ENCODE measurements at regions not wholly inside any gene's neighbourhood (a gene's known extent, or its start where the extent isn't known, plus 50 kb on each side); places are given as distances from the start of the nearest gene placed in this dataset.

DNA sequence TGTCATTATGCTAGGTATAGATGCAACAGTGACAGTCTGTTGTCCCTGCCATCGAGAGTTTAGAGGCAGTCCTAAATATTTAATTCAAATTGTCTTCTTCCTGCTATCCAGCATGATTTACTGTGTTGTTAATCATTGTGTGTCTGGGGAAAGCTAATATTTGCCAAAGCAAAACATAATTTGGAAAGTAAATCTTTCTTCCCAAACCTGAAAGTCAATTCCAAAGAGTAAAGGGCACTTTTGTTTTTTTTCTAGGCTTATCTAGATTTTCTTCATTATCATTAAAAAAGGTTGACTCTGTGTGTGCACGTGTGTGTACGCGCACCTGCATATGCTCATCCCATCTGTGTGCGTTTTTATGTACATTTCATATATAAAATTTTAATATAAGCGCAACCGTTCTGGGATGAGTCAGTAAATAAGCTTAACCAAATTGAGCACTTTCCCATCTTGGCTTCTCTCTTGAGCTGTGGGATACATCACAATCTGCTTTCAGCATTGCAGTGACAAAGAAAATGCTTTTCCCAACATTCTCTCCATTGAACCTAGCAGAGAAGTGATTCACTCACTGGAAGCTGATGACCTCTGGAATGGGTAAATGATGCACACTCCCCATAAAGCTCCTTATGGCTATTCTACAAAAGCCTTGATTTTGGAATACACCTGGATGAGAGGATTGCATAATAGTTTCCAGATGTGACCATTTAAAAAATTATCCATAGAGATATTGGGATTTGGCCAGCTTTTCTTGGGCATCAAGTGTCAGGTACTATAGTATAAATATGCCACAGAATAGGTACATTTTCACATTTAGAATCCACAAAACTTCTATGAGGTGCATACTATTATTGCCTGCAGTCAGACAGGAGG, 488.4 kb downstream of the ADCYAP1 start:
- Histone ChIP-seq H3K14ac (ENCODE audit: low read length in 2 of 2) (no peak overlapping the region), H3K18ac (ENCODE audit: low read depth in 1 of 2, low read length in 2 of 2) (no peak overlapping the region), H3K9ac (ENCODE audit: low read length) (no peak overlapping the region), H3K79me1 (replicated peaks; ENCODE audit: low read length, poor library complexity, severe bottlenecking) (no peaks in the 10 kb centered on the region), H3K27me3 (ENCODE audit: control insufficient read depth in 1 of 2, insufficient read depth in 1 of 2, low read length in 2 of 2) (no peaks in the 10 kb centered on the region), H3K4me1 (ENCODE audit: control insufficient read depth, insufficient read depth, low read depth, low read length) (no peaks in the 10 kb centered on the region), H3K4ac (ENCODE audit: low read depth in 1 of 2, low read length in 2 of 2) (no peak overlapping the region), H3K4me2 (ENCODE audit: low read length, poor library complexity, severe bottlenecking) (no peak overlapping the region), H2AFZ (ENCODE audit: low read depth, low read length) (no peak overlapping the region), H3K9me3 (ENCODE audit: control insufficient read depth, low read length) (no peaks in the 10 kb centered on the region), H2BK12ac (ENCODE audit: low read length in 2 of 2) (no peak overlapping the region), H3K23ac (ENCODE audit: low read length in 2 of 2) (no peak overlapping the region), H4K8ac (ENCODE audit: low read length) (no peak overlapping the region), H2BK15ac (ENCODE audit: low read depth, poor library complexity, severe bottlenecking) (no peak overlapping the region), H3K36me3 (ENCODE audit: control insufficient read depth in 1 of 2, insufficient read depth in 2 of 2, low read depth in 1 of 2, low read length in 2 of 2) (no peaks in the 10 kb centered on the region), H3K27ac (ENCODE audit: low read length, poor library complexity, severe bottlenecking) (no peak overlapping the region), H2BK5ac (ENCODE audit: low read depth, low read length, poor library complexity, severe bottlenecking) (no peak overlapping the region), H2AK5ac (ENCODE audit: low read length, severe bottlenecking) (no peak overlapping the region), H3K4me3 (ENCODE audit: insufficient read depth in 1 of 2, low read depth in 1 of 2, low read length in 2 of 2) (no peak overlapping the region), H4K91ac (ENCODE audit: low read length) (no peak overlapping the region), H2BK120ac (ENCODE audit: low read depth, low read length) (no peak overlapping the region)
- 83% methylated on average over 7 of the region's 7 CpGs for WGBS
- DNase-seq = no peak

DNA sequence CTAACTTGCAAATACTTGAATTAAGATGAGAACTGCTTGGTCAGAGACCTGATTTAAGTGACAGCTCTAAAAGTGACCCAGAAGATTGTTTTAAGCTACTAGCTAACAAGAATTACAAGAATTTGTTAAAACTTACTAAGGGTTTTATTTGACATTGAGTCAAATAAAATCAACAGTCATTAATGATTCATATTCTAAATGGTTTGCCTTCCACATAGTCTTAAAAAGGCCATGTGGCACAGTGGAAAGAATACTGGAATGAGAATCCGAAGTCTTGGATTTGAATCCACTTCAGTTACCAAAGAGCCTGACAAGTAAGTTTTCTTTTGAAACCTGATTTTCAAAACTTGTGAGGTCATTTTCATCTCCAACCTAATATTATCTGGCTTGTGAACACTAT, 489.3 kb downstream of the ADCYAP1 start:
- Histone ChIP-seq H2AK5ac (ENCODE audit: low read length, severe bottlenecking) (no peak overlapping the region), H3K4ac (ENCODE audit: low read depth in 1 of 2, low read length in 2 of 2) (no peak overlapping the region), H2AFZ (ENCODE audit: low read depth, low read length) (no peak overlapping the region), H3K36me3 (ENCODE audit: control insufficient read depth in 1 of 2, insufficient read depth in 2 of 2, low read depth in 1 of 2, low read length in 2 of 2) (no peaks in the 10 kb centered on the region), H3K14ac (ENCODE audit: low read length in 2 of 2) (no peak overlapping the region), H3K4me2 (ENCODE audit: low read length, poor library complexity, severe bottlenecking) (no peak overlapping the region), H4K91ac (ENCODE audit: low read length) (no peak overlapping the region), H3K4me3 (ENCODE audit: insufficient read depth in 1 of 2, low read depth in 1 of 2, low read length in 2 of 2) (no peak overlapping the region), H3K9ac (ENCODE audit: low read length) (no peak overlapping the region), H4K8ac (ENCODE audit: low read length) (no peak overlapping the region), H2BK120ac (ENCODE audit: low read depth, low read length) (no peak overlapping the region), H3K27ac (ENCODE audit: low read length, poor library complexity, severe bottlenecking) (no peak overlapping the region), H2BK5ac (ENCODE audit: low read depth, low read length, poor library complexity, severe bottlenecking) (no peak overlapping the region), H3K4me1 (ENCODE audit: control insufficient read depth, insufficient read depth, low read depth, low read length) (no peaks in the 10 kb centered on the region), H3K18ac (ENCODE audit: low read depth in 1 of 2, low read length in 2 of 2) (no peak overlapping the region), H3K9me3 (ENCODE audit: control insufficient read depth, low read length) (no peaks in the 10 kb centered on the region), H3K23ac (ENCODE audit: low read length in 2 of 2) (no peak overlapping the region), H3K79me1 (replicated peaks; ENCODE audit: low read length, poor library complexity, severe bottlenecking) (no peaks in the 10 kb centered on the region), H2BK12ac (ENCODE audit: low read length in 2 of 2) (no peak overlapping the region), H3K27me3 (ENCODE audit: control insufficient read depth in 1 of 2, insufficient read depth in 1 of 2, low read length in 2 of 2) (no peaks in the 10 kb centered on the region), H2BK15ac (ENCODE audit: low read depth, poor library complexity, severe bottlenecking) (no peak overlapping the region)
- DNase-seq = no peak
- WGBS = 80% methylated on average over 1 of the region's 1 CpG

DNA sequence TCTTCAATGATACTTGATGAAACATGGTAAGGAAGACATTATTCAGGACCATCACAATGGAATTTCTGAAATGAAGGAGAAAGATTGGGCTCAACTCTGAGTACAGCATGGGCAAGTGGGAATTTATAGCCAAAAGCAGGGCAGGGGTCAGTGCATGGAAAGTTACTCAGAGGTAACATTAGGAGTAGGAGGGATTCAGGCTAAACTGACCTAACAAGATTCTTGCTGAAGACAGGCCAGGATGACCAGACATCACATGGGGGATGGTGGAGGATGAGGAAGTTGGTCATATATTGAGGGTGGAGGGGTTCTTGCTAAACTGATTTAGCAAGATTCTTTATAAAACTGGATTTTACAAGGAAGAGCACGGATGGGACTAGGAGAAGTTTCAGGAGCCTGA, 489.8 kb downstream of the ADCYAP1 start:
- H3K27me3 ChIP-seq (ENCODE audit: control insufficient read depth in 1 of 2, insufficient read depth in 1 of 2, low read length in 2 of 2) = no peaks in the 10 kb centered on the region
- H3K23ac ChIP-seq (ENCODE audit: low read length in 2 of 2) = no peak overlapping the region
- no peak overlapping the region for H3K4me3 ChIP-seq (ENCODE audit: insufficient read depth in 1 of 2, low read depth in 1 of 2, low read length in 2 of 2)
- no peak overlapping the region for H2BK15ac ChIP-seq (ENCODE audit: low read depth, poor library complexity, severe bottlenecking)
- no peak overlapping the region for H3K9ac ChIP-seq (ENCODE audit: low read length)
- H2AK5ac ChIP-seq (ENCODE audit: low read length, severe bottlenecking) = no peak overlapping the region
- no peak overlapping the region for H3K4me2 ChIP-seq (ENCODE audit: low read length, poor library complexity, severe bottlenecking)
- H2AFZ ChIP-seq (ENCODE audit: low read depth, low read length) = no peak overlapping the region
- H3K9me3 ChIP-seq (ENCODE audit: control insufficient read depth, low read length) = no peaks in the 10 kb centered on the region
- no peaks in the 10 kb centered on the region for H3K36me3 ChIP-seq (ENCODE audit: control insufficient read depth in 1 of 2, insufficient read depth in 2 of 2, low read depth in 1 of 2, low read length in 2 of 2)
- H3K14ac ChIP-seq (ENCODE audit: low read length in 2 of 2) = no peak overlapping the region
- H3K27ac ChIP-seq (ENCODE audit: low read length, poor library complexity, severe bottlenecking) = no peak overlapping the region
- H3K4ac ChIP-seq (ENCODE audit: low read depth in 1 of 2, low read length in 2 of 2) = no peak overlapping the region
- H4K8ac ChIP-seq (ENCODE audit: low read length) = no peak overlapping the region
- H2BK120ac ChIP-seq (ENCODE audit: low read depth, low read length) = no peak overlapping the region
- H4K91ac ChIP-seq (ENCODE audit: low read length) = no peak overlapping the region
- no peaks in the 10 kb centered on the region for H3K4me1 ChIP-seq (ENCODE audit: control insufficient read depth, insufficient read depth, low read depth, low read length)
- no peak overlapping the region for H3K18ac ChIP-seq (ENCODE audit: low read depth in 1 of 2, low read length in 2 of 2)
- H3K79me1 ChIP-seq (replicated peaks; ENCODE audit: low read length, poor library complexity, severe bottlenecking) = no peaks in the 10 kb centered on the region
- no peak overlapping the region for H2BK5ac ChIP-seq (ENCODE audit: low read depth, low read length, poor library complexity, severe bottlenecking)
- 70% methylated on average over 1 of the region's 1 CpG for WGBS
- no peak overlapping the region for H2BK12ac ChIP-seq (ENCODE audit: low read length in 2 of 2)
- DNase-seq = no peak

- H2AFZ ChIP-seq (ENCODE audit: low read depth, low read length) = no peak overlapping the region
- H3K27ac ChIP-seq (ENCODE audit: low read length, poor library complexity, severe bottlenecking) = no peak overlapping the region
- 89% methylated on average over 3 of the region's 5 CpGs for WGBS
- H2AK5ac ChIP-seq (ENCODE audit: low read length, severe bottlenecking) = no peak overlapping the region
- no peak overlapping the region for H3K4ac ChIP-seq (ENCODE audit: low read depth in 1 of 2, low read length in 2 of 2)
- no peak overlapping the region for H3K9ac ChIP-seq (ENCODE audit: low read length)
- no peak overlapping the region for H2BK12ac ChIP-seq (ENCODE audit: low read length in 2 of 2)
- H4K91ac ChIP-seq (ENCODE audit: low read length) = no peak overlapping the region
- no peak overlapping the region for H4K8ac ChIP-seq (ENCODE audit: low read length)
- H2BK120ac ChIP-seq (ENCODE audit: low read depth, low read length) = no peak overlapping the region
- no peak overlapping the region for H2BK15ac ChIP-seq (ENCODE audit: low read depth, poor library complexity, severe bottlenecking)
- no peaks in the 10 kb centered on the region for H3K27me3 ChIP-seq (ENCODE audit: control insufficient read depth in 1 of 2, insufficient read depth in 1 of 2, low read length in 2 of 2)
- no peak for DNase-seq
- no peaks in the 10 kb centered on the region for H3K4me1 ChIP-seq (ENCODE audit: control insufficient read depth, insufficient read depth, low read depth, low read length)
- no peaks in the 10 kb centered on the region for H3K9me3 ChIP-seq (ENCODE audit: control insufficient read depth, low read length)
- no peak overlapping the region for H3K14ac ChIP-seq (ENCODE audit: low read length in 2 of 2)
- no peak overlapping the region for H3K4me2 ChIP-seq (ENCODE audit: low read length, poor library complexity, severe bottlenecking)
- H3K23ac ChIP-seq (ENCODE audit: low read length in 2 of 2) = no peak overlapping the region
- H2BK5ac ChIP-seq (ENCODE audit: low read depth, low read length, poor library complexity, severe bottlenecking) = no peak overlapping the region
- no peak overlapping the region for H3K4me3 ChIP-seq (ENCODE audit: insufficient read depth in 1 of 2, low read depth in 1 of 2, low read length in 2 of 2)
- H3K36me3 ChIP-seq (ENCODE audit: control insufficient read depth in 1 of 2, insufficient read depth in 2 of 2, low read depth in 1 of 2, low read length in 2 of 2) = no peaks in the 10 kb centered on the region
- no peaks in the 10 kb centered on the region for H3K79me1 ChIP-seq (replicated peaks; ENCODE audit: low read length, poor library complexity, severe bottlenecking)
- H3K18ac ChIP-seq (ENCODE audit: low read depth in 1 of 2, low read length in 2 of 2) = no peak overlapping the region
Measured at GRCh38 chr18:1394966-1395365, 490.3 kb downstream of the ADCYAP1 start.
